ENCODE measurements at regions not wholly inside any gene's neighbourhood (a gene's known extent, or its start where the extent isn't known, plus 50 kb on each side); places are given as distances from the start of the nearest gene placed in this dataset.
"Not testable (repeated sequence)": the region's sequence is repeated elsewhere in the genome, so short reads cannot be mapped to it uniquely, and the experiment has no call there.

DNA sequence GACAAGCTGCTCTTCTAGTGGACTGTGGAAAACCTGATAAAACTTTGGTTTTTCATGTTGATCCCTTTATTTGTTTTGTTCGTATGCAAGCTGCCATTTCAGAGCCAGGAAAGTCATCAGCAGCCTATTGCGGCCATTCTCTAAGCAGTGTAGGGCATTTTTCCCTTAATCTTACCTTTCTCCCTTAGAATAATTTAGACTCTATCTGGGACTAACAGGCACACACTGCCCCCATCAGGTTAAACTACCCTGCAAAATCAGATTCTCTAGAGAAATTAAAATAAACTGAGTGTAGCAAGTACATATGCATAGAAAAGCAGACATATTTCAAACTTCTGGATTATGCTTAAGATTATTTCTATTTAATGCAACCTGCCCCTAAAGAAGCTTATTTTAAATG lies 347.5 kb downstream of the METTL4 start:
- DNase-seq (ENCODE audit: low read depth): peak; percentile 56

DNA sequence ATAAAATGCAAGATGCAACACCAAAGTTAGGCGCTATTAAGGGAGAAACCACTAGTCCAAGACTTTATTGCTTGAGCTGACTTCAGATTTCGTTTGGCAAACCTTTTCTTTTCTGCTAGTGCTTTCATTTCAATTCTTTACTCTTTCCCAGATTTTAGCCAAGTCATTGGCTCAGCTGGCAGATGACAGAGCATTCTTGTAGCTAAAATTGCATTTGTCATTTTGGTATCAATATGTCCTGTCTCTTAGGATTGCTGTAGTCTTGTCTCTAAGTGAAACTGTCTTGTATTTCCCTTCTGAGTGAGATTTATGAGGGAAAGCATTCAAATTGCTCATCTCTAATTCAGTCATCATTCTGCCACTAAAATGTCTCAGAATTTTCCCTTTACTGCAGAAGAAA lies 335.1 kb downstream of the METTL4 start:
- DNase-seq (ENCODE audit: low read depth): no peak

DNA sequence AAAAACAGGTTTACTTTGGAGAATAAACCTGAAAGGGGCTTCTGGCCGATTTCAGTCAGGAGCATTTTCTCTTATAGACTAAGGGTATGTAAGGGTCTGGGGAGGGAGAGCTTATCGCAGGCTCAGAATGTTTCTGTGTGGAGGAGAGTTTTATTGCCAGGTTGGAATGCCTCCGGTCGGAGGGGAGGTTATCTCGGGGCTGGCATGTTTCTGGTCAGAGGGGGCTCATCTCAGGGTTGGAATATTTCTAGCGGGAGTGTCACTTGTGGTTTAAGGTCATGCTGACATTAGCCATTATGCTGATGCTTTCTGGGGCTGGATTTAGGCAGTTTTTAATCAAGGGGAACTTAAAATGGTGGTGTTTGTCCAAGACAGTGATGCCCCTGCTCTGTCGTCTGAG lies 333.6 kb downstream of the METTL4 start:
- DNase-seq (ENCODE audit: low read depth): no peak

DNA sequence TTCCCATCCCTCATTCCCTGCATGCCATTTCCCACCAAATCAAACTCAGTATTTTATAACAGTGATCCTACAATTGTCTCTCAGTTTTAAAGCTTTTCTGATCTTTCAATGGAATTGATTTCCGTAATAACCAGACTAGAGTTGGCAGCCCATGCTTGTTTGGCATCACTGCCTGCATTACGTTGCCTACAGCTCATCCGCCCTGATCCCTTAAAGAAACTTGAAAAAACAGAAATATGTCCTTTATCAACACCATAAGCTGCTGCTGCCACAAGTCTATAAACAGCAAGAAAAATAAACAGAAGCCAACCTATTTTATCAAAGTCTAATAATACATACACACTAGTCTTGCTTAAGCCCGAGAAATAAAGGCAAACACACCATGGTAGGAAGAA lies 331.0 kb downstream of the METTL4 start:
- peak; percentile 63 for DNase-seq (ENCODE audit: low read depth)

DNA sequence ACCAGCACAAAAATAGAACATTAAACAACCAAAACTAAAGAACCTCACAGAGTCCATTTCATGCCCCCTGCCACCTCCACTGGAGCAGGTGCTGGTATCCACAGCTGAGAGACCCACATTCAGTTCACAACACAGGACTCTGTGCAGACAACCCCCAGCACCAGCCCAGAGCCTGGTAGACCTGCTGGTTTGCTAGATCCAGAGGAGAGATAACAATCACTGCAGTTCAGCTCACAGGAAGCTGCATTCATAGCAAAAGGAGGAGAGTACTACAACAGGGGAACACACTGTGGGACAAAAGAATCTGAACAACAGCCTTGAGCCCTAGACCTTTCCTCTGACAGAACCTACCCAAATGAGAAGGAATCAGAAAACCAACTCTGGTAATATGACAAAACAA lies 326.7 kb downstream of the METTL4 start:
- DNase-seq (ENCODE audit: low read depth): no peak

GRCh38 chr18:2247101-2247500 lies 324.2 kb downstream of the METTL4 start:
- DNase-seq (ENCODE audit: low read depth): not testable (repeated sequence)

- no peak for DNase-seq (ENCODE audit: low read depth)
Observed at GRCh38 chr18:2254977-2255376, 316.3 kb downstream of the METTL4 start.

DNA sequence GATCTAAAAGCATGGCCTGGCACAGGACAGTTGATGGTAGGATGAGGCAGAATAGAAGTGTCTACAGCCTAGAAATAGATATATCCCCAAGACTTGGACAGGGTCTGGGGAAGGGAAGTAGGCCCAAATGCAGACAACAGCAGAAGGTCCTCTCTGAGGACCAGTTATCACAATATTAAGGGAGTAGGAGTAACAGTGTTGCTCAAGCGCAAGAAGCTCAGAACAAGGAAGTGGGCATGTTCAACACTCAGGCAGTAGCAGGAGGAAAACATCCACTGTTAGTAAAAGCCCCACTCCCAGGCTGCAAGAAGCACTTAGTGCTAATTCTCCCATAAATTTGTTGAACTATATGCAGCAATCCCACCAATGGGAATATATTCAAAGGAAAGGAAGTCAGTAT lies 314.7 kb downstream of the METTL4 start:
- DNase-seq (ENCODE audit: low read depth): no peak

GRCh38 chr18:2258954-2259353 lies 312.4 kb downstream of the METTL4 start:
- peak; percentile 1 for DNase-seq (ENCODE audit: low read depth)

GRCh38 chr18:2263303-2263890 lies 307.9 kb downstream of the METTL4 start:
- no peak for DNase-seq (ENCODE audit: low read depth)

DNA sequence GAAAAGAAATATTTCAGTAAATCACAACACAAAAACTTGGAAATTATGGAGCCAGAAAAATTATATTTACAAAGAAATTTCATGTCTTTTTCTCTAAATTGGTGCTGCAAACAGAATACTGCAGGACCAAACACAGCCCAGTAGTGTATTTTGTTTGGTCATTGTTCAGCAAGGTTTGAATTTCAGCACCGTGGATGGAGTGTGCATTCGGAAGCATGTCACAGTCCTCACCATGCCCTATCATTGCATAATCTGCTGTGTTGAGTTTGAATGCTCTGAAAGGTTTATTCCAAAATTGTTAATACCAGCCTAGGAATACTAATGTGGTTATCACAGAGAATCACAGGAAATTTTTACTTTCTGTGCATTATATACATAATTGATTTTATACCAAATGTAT lies 296.7 kb downstream of the METTL4 start:
- DNase-seq (ENCODE audit: low read depth): no peak

DNA sequence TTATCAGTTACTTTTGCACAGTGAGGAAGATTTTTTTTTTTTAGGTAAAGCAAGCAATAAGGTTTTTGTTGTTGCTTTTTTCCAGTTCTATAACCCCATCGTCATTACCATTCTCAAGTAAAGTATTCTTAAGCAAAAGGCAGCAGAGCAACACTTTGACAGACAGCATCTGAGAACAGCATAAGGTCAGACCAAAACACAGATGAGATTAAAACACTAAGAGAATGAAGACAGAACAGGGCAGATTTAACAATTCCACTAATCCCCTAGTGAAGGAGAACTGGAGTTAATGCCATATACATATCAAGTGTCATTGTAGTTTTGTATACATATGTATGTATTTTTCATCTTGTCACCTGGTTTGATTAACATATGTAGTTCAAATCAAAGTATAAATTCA lies 290.2 kb downstream of the METTL4 start:
- DNase-seq (ENCODE audit: low read depth): no peak

GRCh38 chr18:2281523-2282199 lies 289.6 kb downstream of the METTL4 start:
- DNase-seq (ENCODE audit: low read depth): no peak

GRCh38 chr18:2293109-2293839 lies 278.0 kb downstream of the METTL4 start:
- DNase-seq (ENCODE audit: low read depth): no peak

- no peak for DNase-seq (ENCODE audit: low read depth)
Observed at GRCh38 chr18:2301316-2301715, 270.0 kb downstream of the METTL4 start.

- no peak for DNase-seq (ENCODE audit: low read depth)
Observed at GRCh38 chr18:2302012-2302411, 269.3 kb downstream of the METTL4 start.

DNA sequence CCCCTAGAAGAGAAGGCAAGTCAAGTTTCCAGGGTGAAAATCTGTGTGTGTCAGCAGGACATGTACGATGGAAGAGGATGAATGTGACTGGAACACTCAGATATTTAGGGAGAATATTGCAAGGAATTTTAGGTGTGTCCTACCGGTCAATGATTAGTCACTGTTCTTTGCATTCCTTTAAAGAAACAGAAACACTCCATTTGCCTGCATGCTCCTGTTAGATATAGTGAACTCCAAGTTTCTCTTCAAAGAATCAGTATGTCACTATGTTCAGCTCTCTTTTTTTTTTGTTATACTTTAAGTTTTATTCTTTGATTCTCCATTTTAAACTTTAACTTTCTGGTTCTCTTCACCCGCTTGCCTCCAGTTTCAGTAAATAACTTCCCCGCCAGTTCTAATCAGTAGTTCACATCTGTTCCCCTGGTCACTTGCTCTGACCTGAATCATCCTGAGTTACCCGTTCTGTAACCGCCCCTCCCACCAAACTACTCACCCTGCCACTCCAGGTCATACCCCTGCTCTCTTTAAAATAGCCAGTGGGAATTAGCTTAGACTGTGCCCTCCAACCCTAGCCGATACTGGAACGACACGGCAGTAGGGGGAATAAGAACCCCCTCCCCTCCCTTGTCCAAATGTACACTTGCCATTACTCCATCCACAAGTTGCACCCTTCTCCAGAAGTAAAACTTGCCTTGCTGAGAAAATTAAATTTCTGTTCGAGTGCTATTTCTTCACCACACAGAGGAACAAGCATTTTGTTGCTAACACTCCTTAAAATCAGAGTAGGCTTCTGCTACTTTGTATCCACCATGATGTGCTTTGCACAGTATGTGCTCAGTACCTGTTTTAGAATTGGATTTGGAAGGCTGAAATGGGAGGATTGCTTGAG lies 268.4 kb downstream of the METTL4 start:
- peak; percentile 58 for DNase-seq (ENCODE audit: low read depth)

DNA sequence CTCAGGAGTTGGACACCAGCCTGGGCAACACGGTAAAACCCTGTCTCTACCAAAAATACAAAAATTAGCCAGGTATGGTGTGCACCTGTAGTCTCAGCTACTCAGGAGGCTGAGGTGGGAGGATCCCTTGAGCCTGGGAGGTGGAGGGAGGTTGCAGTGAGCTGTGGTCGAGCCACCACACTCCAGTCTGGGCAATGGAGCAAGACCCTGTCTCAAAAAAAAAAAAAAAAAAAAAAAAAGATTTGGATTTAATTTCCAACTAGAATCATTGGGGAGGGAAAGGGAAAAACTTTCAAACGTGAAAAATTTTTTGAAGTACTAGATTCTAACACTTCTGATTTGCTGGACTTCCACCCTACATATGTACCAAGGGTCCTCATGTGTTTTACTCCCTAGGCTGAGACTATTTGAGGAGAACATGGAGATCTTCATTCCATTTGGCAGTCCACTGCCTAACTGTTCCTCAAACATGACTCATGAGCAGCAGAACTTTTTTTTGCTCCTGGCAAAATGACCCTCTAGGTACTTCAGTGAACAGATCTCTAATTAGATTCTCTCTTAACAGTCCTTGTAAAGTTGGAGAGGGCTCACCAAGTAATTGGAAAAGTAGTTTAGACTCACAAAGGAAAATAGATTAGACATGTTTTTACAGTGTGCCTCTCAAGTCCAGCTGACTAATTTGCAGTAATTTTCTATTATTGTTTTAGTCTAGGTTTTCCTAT lies 267.6 kb downstream of the METTL4 start:
- peak; percentile 59 for DNase-seq (ENCODE audit: low read depth)

GRCh38 chr18:2304378-2305175 lies 266.7 kb downstream of the METTL4 start:
- peak; percentile 73 for DNase-seq (ENCODE audit: low read depth)

DNA sequence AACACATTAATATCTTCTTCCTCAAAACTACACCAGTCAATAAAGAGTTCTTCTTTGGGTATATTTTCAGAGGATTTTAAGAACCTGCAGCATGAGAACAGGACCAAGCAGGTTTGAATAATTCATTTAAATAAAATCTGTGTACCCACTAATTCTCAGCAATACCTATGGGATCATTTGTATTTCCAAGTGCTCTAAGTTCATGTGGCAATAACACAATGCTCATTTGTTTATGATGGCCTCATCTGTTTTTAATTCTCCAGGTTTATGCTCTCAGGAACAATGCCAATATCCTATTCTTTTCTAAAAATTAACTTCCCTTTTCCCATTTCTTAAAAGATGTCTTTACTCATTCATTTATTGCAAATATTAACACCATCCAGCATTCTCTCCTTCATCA lies 264.7 kb downstream of the METTL4 start:
- no peak for DNase-seq (ENCODE audit: low read depth)

DNA sequence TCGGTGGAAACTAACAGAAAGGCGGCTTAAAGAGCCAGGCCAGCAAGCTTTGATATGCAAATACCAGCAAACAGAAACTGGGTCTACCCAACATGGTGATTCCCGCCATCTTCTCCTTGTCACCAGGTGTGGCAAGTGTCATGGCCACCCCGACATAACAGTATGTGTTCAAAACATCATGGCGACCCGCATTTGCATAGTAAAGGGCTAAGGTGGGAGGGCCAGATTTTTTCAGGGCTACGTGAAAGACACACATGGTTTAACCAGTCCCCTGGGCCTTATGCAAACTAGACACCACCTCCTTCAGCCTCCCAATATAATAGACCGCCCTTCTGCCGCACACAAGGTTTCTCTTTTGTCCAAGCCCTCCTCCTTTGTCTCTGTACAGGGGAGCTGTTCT lies 260.4 kb downstream of the METTL4 start:
- no peak for DNase-seq (ENCODE audit: low read depth)

All from iris pigment epithelial cell (primary cell).